ENCODE measurements at regions not wholly inside any gene's neighbourhood (a gene's known extent, or its start where the extent isn't known, plus 50 kb on each side); places are given as distances from the start of the nearest gene placed in this dataset.
"Not testable (repeated sequence)": the region's sequence is repeated elsewhere in the genome, so short reads cannot be mapped to it uniquely, and the experiment has no call there.

- no peaks in the 10 kb centered on the region for H3K79me2 ChIP-seq
- peak overlapping the region; percentile 78 for H3K4me2 ChIP-seq
- WGBS (ENCODE audit: low lambda C conversion rate, missing lambda C conversion rate), result 50% methylated on average over 57 of the region's 63 CpGs
- no peaks in the 10 kb centered on the region for H4K20me1 ChIP-seq (ENCODE audit: insufficient read depth, poor library complexity, severe bottlenecking)
- no peaks in the 10 kb centered on the region for H3K9me3 ChIP-seq (ENCODE audit: low read depth)
- peak overlapping the region; percentile 91 for H3K27ac ChIP-seq
- peak; percentile 55 for TF ChIP-seq CTCF (IDR thresholded peaks at IDR 0.05; ENCODE audit: poor library complexity)
- TF ChIP-seq EZH2phosphoT487 (IDR thresholded peaks at IDR 0.05; ENCODE audit: low read depth, severe bottlenecking, unreplicated experiment), result no peak
- no peak for TF ChIP-seq EZH2 (IDR thresholded peaks at IDR 0.05; ENCODE audit: borderline replicate concordance)
- peak overlapping the region; percentile 46 for H2AFZ ChIP-seq
- H3K4me3 ChIP-seq, result peak overlapping the region; percentile 15
- H3K9me2 ChIP-seq (replicated peaks; ENCODE audit: insufficient read depth), result no peaks in the 10 kb centered on the region
- H3K27me3 ChIP-seq, result no peaks in the 10 kb centered on the region
- peak; percentile 91 for DNase-seq (ENCODE audit: low spot score)
- H3K36me3 ChIP-seq (replicated peaks; ENCODE audit: insufficient read depth, low read depth), result no peaks in the 10 kb centered on the region
- H3K4me1 ChIP-seq (ENCODE audit: insufficient read depth), result no peaks in the 10 kb centered on the region
These were observed 59.2 kb upstream of the PAGE5 start for GRCh38 chrX:55160685-55161552.

GRCh38 chrX:55161581-55161980, 58.6 kb upstream of the PAGE5 start:
- 43% methylated on average over 12 of the region's 12 CpGs for WGBS (ENCODE audit: low lambda C conversion rate, missing lambda C conversion rate)
- peak overlapping the region; percentile 91 for H3K27ac ChIP-seq
- DNase-seq (ENCODE audit: low spot score), result no peak
- H3K9me2 ChIP-seq (replicated peaks; ENCODE audit: insufficient read depth), result no peaks in the 10 kb centered on the region
- H2AFZ ChIP-seq, result peak overlapping the region; percentile 46
- H3K4me2 ChIP-seq, result peak overlapping the region; percentile 74
- no peaks in the 10 kb centered on the region for H3K4me1 ChIP-seq (ENCODE audit: insufficient read depth)
- H3K9me3 ChIP-seq (ENCODE audit: low read depth), result no peaks in the 10 kb centered on the region
- peak overlapping the region; percentile 13 for H3K4me3 ChIP-seq
- H3K27me3 ChIP-seq, result no peaks in the 10 kb centered on the region
- no peaks in the 10 kb centered on the region for H3K36me3 ChIP-seq (replicated peaks; ENCODE audit: insufficient read depth, low read depth)
- no peaks in the 10 kb centered on the region for H4K20me1 ChIP-seq (ENCODE audit: insufficient read depth, poor library complexity, severe bottlenecking)
- H3K79me2 ChIP-seq, result no peaks in the 10 kb centered on the region
- no peak for TF ChIP-seq CTCF (IDR thresholded peaks at IDR 0.05; ENCODE audit: poor library complexity)
- no peak for TF ChIP-seq EZH2 (IDR thresholded peaks at IDR 0.05; ENCODE audit: borderline replicate concordance)
- no peak for TF ChIP-seq EZH2phosphoT487 (IDR thresholded peaks at IDR 0.05; ENCODE audit: low read depth, severe bottlenecking, unreplicated experiment)

- no peak for TF ChIP-seq EZH2 (IDR thresholded peaks at IDR 0.05; ENCODE audit: borderline replicate concordance)
- H3K4me1 ChIP-seq (ENCODE audit: insufficient read depth), result no peaks in the 10 kb centered on the region
- no peaks in the 10 kb centered on the region for H3K27me3 ChIP-seq
- no peaks in the 10 kb centered on the region for H3K9me2 ChIP-seq (replicated peaks; ENCODE audit: insufficient read depth)
- H3K9me3 ChIP-seq (ENCODE audit: low read depth), result no peaks in the 10 kb centered on the region
- H3K79me2 ChIP-seq, result no peaks in the 10 kb centered on the region
- H3K27ac ChIP-seq, result no peak overlapping the region
- no peaks in the 10 kb centered on the region for H3K36me3 ChIP-seq (replicated peaks; ENCODE audit: insufficient read depth, low read depth)
- no peak overlapping the region for H3K4me3 ChIP-seq
- WGBS (ENCODE audit: low lambda C conversion rate, missing lambda C conversion rate), result 85% methylated on average over 3 of the region's 3 CpGs
- no peak overlapping the region for H2AFZ ChIP-seq
- no peak for DNase-seq (ENCODE audit: low spot score)
- H3K4me2 ChIP-seq, result no peak overlapping the region
- H4K20me1 ChIP-seq (ENCODE audit: insufficient read depth, poor library complexity, severe bottlenecking), result no peaks in the 10 kb centered on the region
These were observed 57.0 kb upstream of the PAGE5 start for GRCh38 chrX:55163171-55163570.

GRCh38 chrX:55165026-55165425, 55.1 kb upstream of the PAGE5 start:
- 69% methylated on average over 4 of the region's 4 CpGs for WGBS (ENCODE audit: low lambda C conversion rate, missing lambda C conversion rate)
- H3K27me3 ChIP-seq; H3K9me2 ChIP-seq (replicated peaks; ENCODE audit: insufficient read depth); H4K20me1 ChIP-seq (ENCODE audit: insufficient read depth, poor library complexity, severe bottlenecking); H3K36me3 ChIP-seq (replicated peaks; ENCODE audit: insufficient read depth, low read depth); H3K79me2 ChIP-seq; DNase-seq (ENCODE audit: low spot score); H3K4me3 ChIP-seq; H3K9me3 ChIP-seq (ENCODE audit: low read depth); H2AFZ ChIP-seq; H3K4me2 ChIP-seq; H3K4me1 ChIP-seq (ENCODE audit: insufficient read depth); H3K27ac ChIP-seq: not testable (repeated sequence)

Measured in hepatocyte (in vitro differentiated cells).